ENCODE measurements at regions not wholly inside any gene's neighbourhood (a gene's known extent, or its start where the extent isn't known, plus 50 kb on each side); places are given as distances from the start of the nearest gene placed in this dataset.

DNA sequence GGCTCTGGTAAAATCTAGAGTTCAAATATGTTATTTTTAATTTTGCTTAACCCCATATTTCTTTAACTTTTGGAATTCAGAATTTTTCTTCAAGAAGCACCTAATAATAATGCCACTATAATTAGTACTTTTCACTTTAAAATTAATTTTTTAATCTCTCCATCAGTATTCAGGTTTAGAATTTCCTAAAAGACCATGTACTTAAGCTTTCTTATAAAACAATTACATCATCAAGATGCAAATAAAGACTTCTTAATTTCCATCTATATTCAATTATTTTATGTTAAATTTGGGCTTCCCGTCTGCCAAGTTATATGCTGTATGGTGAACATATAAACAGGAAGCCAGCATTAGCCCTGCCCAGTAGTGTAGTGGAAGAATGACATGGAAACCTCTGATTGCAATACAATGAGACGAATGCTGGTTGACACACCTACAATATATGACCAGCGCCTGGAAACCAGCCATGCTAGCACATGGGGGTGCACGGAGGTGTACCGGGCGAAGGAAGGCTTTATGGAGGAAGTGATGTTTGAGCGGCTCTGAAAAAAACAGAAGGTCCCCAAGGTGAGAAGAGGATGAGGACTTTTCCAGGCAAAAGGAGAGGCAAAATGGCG, 82.2 kb downstream of the LLPH start:
- WGBS, 2 donors, result 74 to 86% methylated on average over 8 of the region's 8 CpGs
- peak in 1 of 3 donors; percentile 35 for DNase-seq
- no peak for ATAC-seq (ENCODE audit: insufficient read depth, low FRiP score)
- Histone ChIP-seq H3K9me3 (ENCODE audit: control insufficient read depth in 4 of 4, insufficient read depth in 3 of 4, low read length in 3 of 4) (no peaks in the 10 kb centered on the region), H3K27ac (ENCODE audit: low read depth in 1 of 2, low read length in 1 of 2) (no peak overlapping the region), H3K36me3 (ENCODE audit: control insufficient read depth in 4 of 4, insufficient read depth in 4 of 4, low read length in 4 of 4) (no peaks in the 10 kb centered on the region), H3K4me1 (ENCODE audit: control insufficient read depth in 5 of 5, insufficient read depth in 5 of 5, low read length in 5 of 5) (no peaks in the 10 kb centered on the region), H3K27me3 (ENCODE audit: control insufficient read depth in 3 of 3, insufficient read depth in 3 of 3, low read length in 2 of 3) (no peaks in the 10 kb centered on the region), H3K4me3 (no peak overlapping the region), H3K9ac (ENCODE audit: insufficient read depth in 1 of 2, low read length in 2 of 2) (no peak overlapping the region)
- TF ChIP-seq, protein P1, sequence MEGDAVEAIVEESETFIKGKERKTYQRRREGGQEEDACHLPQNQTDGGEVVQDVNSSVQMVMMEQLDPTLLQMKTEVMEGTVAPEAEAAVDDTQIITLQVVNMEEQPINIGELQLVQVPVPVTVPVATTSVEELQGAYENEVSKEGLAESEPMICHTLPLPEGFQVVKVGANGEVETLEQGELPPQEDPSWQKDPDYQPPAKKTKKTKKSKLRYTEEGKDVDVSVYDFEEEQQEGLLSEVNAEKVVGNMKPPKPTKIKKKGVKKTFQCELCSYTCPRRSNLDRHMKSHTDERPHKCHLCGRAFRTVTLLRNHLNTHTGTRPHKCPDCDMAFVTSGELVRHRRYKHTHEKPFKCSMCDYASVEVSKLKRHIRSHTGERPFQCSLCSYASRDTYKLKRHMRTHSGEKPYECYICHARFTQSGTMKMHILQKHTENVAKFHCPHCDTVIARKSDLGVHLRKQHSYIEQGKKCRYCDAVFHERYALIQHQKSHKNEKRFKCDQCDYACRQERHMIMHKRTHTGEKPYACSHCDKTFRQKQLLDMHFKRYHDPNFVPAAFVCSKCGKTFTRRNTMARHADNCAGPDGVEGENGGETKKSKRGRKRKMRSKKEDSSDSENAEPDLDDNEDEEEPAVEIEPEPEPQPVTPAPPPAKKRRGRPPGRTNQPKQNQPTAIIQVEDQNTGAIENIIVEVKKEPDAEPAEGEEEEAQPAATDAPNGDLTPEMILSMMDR (IDR thresholded peaks at IDR 0.05; ENCODE audit: control extremely low read depth, extremely low read depth), result no peak

DNA sequence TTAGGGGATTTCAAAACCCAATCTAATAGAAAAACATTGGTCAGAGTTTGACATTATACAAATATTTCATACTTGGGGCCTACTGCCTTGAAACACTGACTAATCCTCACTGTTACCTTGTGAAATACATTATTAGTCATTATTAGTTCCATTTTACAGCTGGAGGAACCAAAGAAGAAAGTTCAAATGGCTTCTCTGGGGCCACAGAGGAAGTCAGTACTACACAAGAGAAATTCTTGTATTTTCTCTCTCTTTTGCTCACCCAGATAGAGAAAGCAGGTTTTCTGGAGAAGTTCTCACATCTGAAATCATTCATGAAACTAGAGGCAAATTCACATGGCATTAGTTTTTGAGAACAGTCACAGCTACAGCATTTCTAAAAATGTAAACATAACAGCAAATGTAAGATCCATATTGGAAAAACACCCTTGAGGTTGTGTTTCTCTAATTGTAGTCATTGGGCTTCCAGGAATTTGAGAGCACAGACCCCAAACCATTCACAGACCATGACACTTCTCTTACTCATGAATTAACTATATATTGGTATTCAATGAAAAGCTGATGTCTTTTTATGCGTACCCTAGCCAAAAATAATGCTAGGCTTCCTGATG, 83.0 kb downstream of the LLPH start:
- Histone ChIP-seq H3K36me3 (ENCODE audit: control insufficient read depth in 4 of 4, insufficient read depth in 4 of 4, low read length in 4 of 4) (no peaks in the 10 kb centered on the region), H3K9ac (ENCODE audit: insufficient read depth in 1 of 2, low read length in 2 of 2) (no peak overlapping the region), H3K4me1 (ENCODE audit: control insufficient read depth in 5 of 5, insufficient read depth in 5 of 5, low read length in 5 of 5) (no peaks in the 10 kb centered on the region), H3K27me3 (ENCODE audit: control insufficient read depth in 3 of 3, insufficient read depth in 3 of 3, low read length in 2 of 3) (no peaks in the 10 kb centered on the region), H3K9me3 (ENCODE audit: control insufficient read depth in 4 of 4, insufficient read depth in 3 of 4, low read length in 3 of 4) (no peaks in the 10 kb centered on the region), H3K4me3 (no peak overlapping the region), H3K27ac (ENCODE audit: low read depth in 1 of 2, low read length in 1 of 2) (no peak overlapping the region)
- WGBS, 2 donors, result 96 to 100% methylated on average over 1 of the region's 1 CpG
- no peak for DNase-seq
- ATAC-seq (ENCODE audit: insufficient read depth, low FRiP score), result no peak
- TF ChIP-seq, protein P1 (IDR thresholded peaks at IDR 0.05; ENCODE audit: control extremely low read depth, extremely low read depth), result no peak

DNA sequence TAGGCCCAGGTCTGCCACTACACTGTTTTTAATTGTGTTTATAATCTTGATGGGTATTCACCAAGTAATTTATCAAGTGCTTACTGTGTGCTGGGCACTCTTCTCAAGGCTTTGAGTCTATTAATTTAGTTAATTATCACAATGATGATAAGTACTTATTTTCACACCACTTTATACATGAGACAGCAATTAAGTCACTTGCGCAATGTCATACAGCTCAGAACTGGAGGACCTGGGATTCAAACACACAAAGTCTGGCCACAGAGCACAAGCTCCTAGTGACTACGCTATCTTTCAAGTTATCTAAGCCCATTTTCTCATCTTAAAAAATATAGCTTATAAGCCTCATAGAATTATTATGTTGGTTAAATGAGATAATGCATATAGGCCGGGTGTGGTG, 85.0 kb downstream of the LLPH start:
- Histone ChIP-seq H3K36me3 (ENCODE audit: control insufficient read depth in 4 of 4, insufficient read depth in 4 of 4, low read length in 4 of 4) (no peaks in the 10 kb centered on the region), H3K27me3 (ENCODE audit: control insufficient read depth in 3 of 3, insufficient read depth in 3 of 3, low read length in 2 of 3) (no peaks in the 10 kb centered on the region), H3K27ac (ENCODE audit: low read depth in 1 of 2, low read length in 1 of 2) (no peak overlapping the region), H3K9ac (ENCODE audit: insufficient read depth in 1 of 2, low read length in 2 of 2) (no peak overlapping the region), H3K4me1 (ENCODE audit: control insufficient read depth in 5 of 5, insufficient read depth in 5 of 5, low read length in 5 of 5) (no peaks in the 10 kb centered on the region), H3K4me3 (no peak overlapping the region), H3K9me3 (ENCODE audit: control insufficient read depth in 4 of 4, insufficient read depth in 3 of 4, low read length in 3 of 4) (no peaks in the 10 kb centered on the region)
- no peak for ATAC-seq (ENCODE audit: insufficient read depth, low FRiP score)
- TF ChIP-seq, protein P1 (IDR thresholded peaks at IDR 0.05; ENCODE audit: control extremely low read depth, extremely low read depth), result no peak
- DNase-seq, result no peak
- 77 to 96% methylated on average over 3 of the region's 3 CpGs for WGBS, 2 donors

Measured in lung (tissue), 11 donors.